Neuron (in vitro differentiated cells): ENCODE measurements at regions not wholly inside any gene's neighbourhood (a gene's known extent, or its start where the extent isn't known, plus 50 kb on each side); places are given as distances from the start of the nearest gene placed in this dataset.

Source experiments
- H2AFZ ChIP-seq: one replicate; pipeline ENCODE4 v1.6.1; 2013; ENCODE audit warnings: low read depth, mild to moderate bottlenecking, inconsistent platforms, low read length, moderate library complexity
- H3K27me3 ChIP-seq: one replicate; pipeline ENCODE4 v1.6.1; 2013; ENCODE audit warnings: low read length; ENCODE audit not compliant: insufficient read depth
- H3K36me3 ChIP-seq: one replicate; pipeline ENCODE4 v1.6.1; 2013; ENCODE audit warnings: low read length; ENCODE audit not compliant: insufficient read depth
- H3K4me1 ChIP-seq: one replicate; pipeline ENCODE4 v1.6.1; 2013; ENCODE audit warnings: low read length; ENCODE audit not compliant: insufficient read depth
- H3K4me3 ChIP-seq: 2 replicates; pipeline ENCODE4 v1.5.1; 2013; ENCODE audit warnings: mild to moderate bottlenecking, low read length, moderate library complexity
- H3K9me3 ChIP-seq: one replicate; pipeline ENCODE4 v1.6.1; 2013; ENCODE audit warnings: low read length

- no peaks in the 10 kb centered on the region for H3K9me3 ChIP-seq
- no peak overlapping the region for H3K4me3 ChIP-seq
- no peaks in the 10 kb centered on the region for H3K27me3 ChIP-seq
- H2AFZ ChIP-seq: no peak overlapping the region
- H3K36me3 ChIP-seq: no peaks in the 10 kb centered on the region
- H3K4me1 ChIP-seq: peaks cover 9% of the 10 kb centered on the region
Observed at GRCh38 chr2:18430996-18431748, 129.3 kb downstream of the RDH14 start.

GRCh38 chr2:18428516-18428915 lies 131.9 kb downstream of the RDH14 start:
- H3K4me1 ChIP-seq: peaks cover 8% of the 10 kb centered on the region
- H3K36me3 ChIP-seq: no peaks in the 10 kb centered on the region
- no peak overlapping the region for H3K4me3 ChIP-seq
- H3K9me3 ChIP-seq: no peaks in the 10 kb centered on the region
- no peak overlapping the region for H2AFZ ChIP-seq
- H3K27me3 ChIP-seq: no peaks in the 10 kb centered on the region

- Histone ChIP-seq H3K4me3 (no peak overlapping the region), H3K9me3 (no peaks in the 10 kb centered on the region), H3K36me3 (no peaks in the 10 kb centered on the region), H3K27me3 (no peaks in the 10 kb centered on the region), H3K4me1 (peaks cover 1% of the 10 kb centered on the region), H2AFZ (no peak overlapping the region)
Observed at GRCh38 chr2:18427762-18428161, 132.7 kb downstream of the RDH14 start.

GRCh38 chr2:18426174-18426573 lies 134.3 kb downstream of the RDH14 start:
- H2AFZ ChIP-seq: no peak overlapping the region
- H3K9me3 ChIP-seq: no peaks in the 10 kb centered on the region
- no peak overlapping the region for H3K4me3 ChIP-seq
- no peaks in the 10 kb centered on the region for H3K4me1 ChIP-seq
- no peaks in the 10 kb centered on the region for H3K27me3 ChIP-seq
- H3K36me3 ChIP-seq: no peaks in the 10 kb centered on the region

GRCh38 chr2:18425210-18425703 lies 135.2 kb downstream of the RDH14 start:
- H3K27me3 ChIP-seq: no peaks in the 10 kb centered on the region
- no peaks in the 10 kb centered on the region for H3K9me3 ChIP-seq
- no peaks in the 10 kb centered on the region for H3K36me3 ChIP-seq
- no peaks in the 10 kb centered on the region for H3K4me1 ChIP-seq
- H3K4me3 ChIP-seq: no peak overlapping the region
- H2AFZ ChIP-seq: no peak overlapping the region

GRCh38 chr2:18423636-18424035 lies 136.8 kb downstream of the RDH14 start:
- Histone ChIP-seq H2AFZ (no peak overlapping the region), H3K9me3 (no peaks in the 10 kb centered on the region), H3K4me3 (no peak overlapping the region), H3K27me3 (no peaks in the 10 kb centered on the region), H3K4me1 (no peaks in the 10 kb centered on the region), H3K36me3 (no peaks in the 10 kb centered on the region)

- Histone ChIP-seq H2AFZ (no peak overlapping the region), H3K27me3 (no peaks in the 10 kb centered on the region), H3K4me3 (no peak overlapping the region), H3K4me1 (no peaks in the 10 kb centered on the region), H3K9me3 (no peaks in the 10 kb centered on the region), H3K36me3 (no peaks in the 10 kb centered on the region)
Observed at GRCh38 chr2:18422432-18423165, 137.9 kb downstream of the RDH14 start.

- no peaks in the 10 kb centered on the region for H3K27me3 ChIP-seq
- H3K4me1 ChIP-seq: no peaks in the 10 kb centered on the region
- H3K4me3 ChIP-seq: no peak overlapping the region
- no peak overlapping the region for H2AFZ ChIP-seq
- H3K9me3 ChIP-seq: no peaks in the 10 kb centered on the region
- no peaks in the 10 kb centered on the region for H3K36me3 ChIP-seq
Observed at GRCh38 chr2:18413676-18414396, 146.6 kb downstream of the RDH14 start.

- Histone ChIP-seq H3K36me3 (no peaks in the 10 kb centered on the region), H2AFZ (no peak overlapping the region), H3K4me1 (no peaks in the 10 kb centered on the region), H3K9me3 (no peaks in the 10 kb centered on the region), H3K4me3 (no peak overlapping the region), H3K27me3 (no peaks in the 10 kb centered on the region)
Observed at GRCh38 chr2:18412980-18413675, 147.3 kb downstream of the RDH14 start.

- no peaks in the 10 kb centered on the region for H3K9me3 ChIP-seq
- H2AFZ ChIP-seq: no peak overlapping the region
- H3K27me3 ChIP-seq: no peaks in the 10 kb centered on the region
- no peaks in the 10 kb centered on the region for H3K36me3 ChIP-seq
- no peaks in the 10 kb centered on the region for H3K4me1 ChIP-seq
- H3K4me3 ChIP-seq: no peak overlapping the region
Observed at GRCh38 chr2:18411626-18412025, 148.8 kb downstream of the RDH14 start.

GRCh38 chr2:18410543-18410942 lies 149.9 kb downstream of the RDH14 start:
- no peaks in the 10 kb centered on the region for H3K36me3 ChIP-seq
- H3K9me3 ChIP-seq: no peaks in the 10 kb centered on the region
- H3K4me1 ChIP-seq: no peaks in the 10 kb centered on the region
- H3K4me3 ChIP-seq: no peak overlapping the region
- no peaks in the 10 kb centered on the region for H3K27me3 ChIP-seq
- no peak overlapping the region for H2AFZ ChIP-seq

- H3K4me3 ChIP-seq: no peak overlapping the region
Observed at GRCh38 chr2:18408638-18409037, 151.8 kb downstream of the RDH14 start.

More at GRCh38 chr2:18408638-18409037, 151.8 kb downstream of the RDH14 start:
- Histone ChIP-seq H3K9me3 (no peaks in the 10 kb centered on the region), H3K4me1 (no peaks in the 10 kb centered on the region), H2AFZ (no peak overlapping the region), H3K36me3 (no peaks in the 10 kb centered on the region), H3K27me3 (no peaks in the 10 kb centered on the region)
